GM15510 (cell line): ENCODE measurements at regions not wholly inside any gene's neighbourhood (a gene's known extent, or its start where the extent isn't known, plus 50 kb on each side); places are given as distances from the start of the nearest gene placed in this dataset.

Experiments used
- POLR2A ChIP-seq: IDR thresholded peaks from 3 replicates; pipeline ENCODE4 v1.6.1; 2011; ENCODE audit warnings: borderline replicate concordance; ENCODE audit not compliant: insufficient read length; ENCODE audit errors: extremely low read depth

- TF ChIP-seq POLR2A: no peak
Measured at GRCh38 chr1:235004840-235005391, 123.7 kb downstream of the TOMM20 start.

GRCh38 chr1:235004276-235004675 is 124.4 kb downstream of the TOMM20 start:
- TF ChIP-seq POLR2A: no peak

GRCh38 chr1:235002706-235003300 is 125.8 kb downstream of the TOMM20 start:
- TF ChIP-seq POLR2A: no peak

GRCh38 chr1:234999513-234999940 is 129.1 kb downstream of the TOMM20 start:
- TF ChIP-seq POLR2A: no peak

GRCh38 chr1:234997896-234998741 is 130.5 kb downstream of the TOMM20 start:
- TF ChIP-seq POLR2A: no peak

GRCh38 chr1:234997201-234997895 is 131.3 kb downstream of the TOMM20 start:
- TF ChIP-seq POLR2A: no peak

- no peak for TF ChIP-seq POLR2A
Measured at GRCh38 chr1:234996245-234996757, 132.3 kb downstream of the TOMM20 start.

GRCh38 chr1:234994436-234995295 is 134.0 kb downstream of the TOMM20 start:
- no peak for TF ChIP-seq POLR2A

- no peak for TF ChIP-seq POLR2A
Measured at GRCh38 chr1:234992065-234992464, 136.6 kb downstream of the TOMM20 start.

- TF ChIP-seq POLR2A: no peak
Measured at GRCh38 chr1:234990874-234991801, 137.5 kb downstream of the TOMM20 start.

- TF ChIP-seq POLR2A: no peak
Measured at GRCh38 chr1:234990328-234990675, 138.3 kb downstream of the TOMM20 start.

- TF ChIP-seq POLR2A: no peak
Measured at GRCh38 chr1:234989479-234990327, 138.9 kb downstream of the TOMM20 start.
